Stimulated activated CD8-positive, alpha-beta memory T cell treated with anti-CD3 and anti-CD28 coated beads, Interleukin-7, amount 100 ng/mL, for 48 hours (primary cell): ENCODE measurements at regions not wholly inside any gene's neighbourhood (a gene's known extent, or its start where the extent isn't known, plus 50 kb on each side); places are given as distances from the start of the nearest gene placed in this dataset.
A peak's percentile ranks its signal among the peaks of the same experiment; 100 is the strongest.

ENCODE experiments used
- DNase-seq, 2 donors: peaks; one replicate each; pipeline ENCODE4 v3.0.0-alpha.2; 2020; ENCODE audit warnings: low read depth in 1 of 2; ENCODE audit errors: extremely low read depth in 1 of 2

GRCh38 chr18:72692086-72692485, 147.9 kb upstream of the CBLN2 start:
- no peak for DNase-seq

DNA sequence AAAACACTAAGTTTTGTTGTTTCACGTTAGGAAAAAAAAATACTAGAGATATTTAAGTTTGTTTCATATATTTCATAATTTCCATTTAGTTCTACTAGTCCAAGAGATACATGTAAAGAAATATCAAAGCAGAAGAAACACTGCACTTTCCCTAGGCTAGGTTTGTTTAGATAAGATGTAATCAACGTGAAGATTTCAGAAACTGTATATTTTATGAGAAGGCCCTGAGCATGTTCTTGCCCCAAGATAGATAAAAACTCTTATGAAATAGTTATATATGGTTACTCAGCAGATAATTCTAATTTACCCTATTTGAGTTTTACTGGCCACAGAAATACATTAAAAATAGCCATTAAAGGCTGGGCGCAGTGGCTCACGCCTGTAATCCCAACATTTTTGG, 143.6 kb upstream of the CBLN2 start:
- DNase-seq = no peak

DNA sequence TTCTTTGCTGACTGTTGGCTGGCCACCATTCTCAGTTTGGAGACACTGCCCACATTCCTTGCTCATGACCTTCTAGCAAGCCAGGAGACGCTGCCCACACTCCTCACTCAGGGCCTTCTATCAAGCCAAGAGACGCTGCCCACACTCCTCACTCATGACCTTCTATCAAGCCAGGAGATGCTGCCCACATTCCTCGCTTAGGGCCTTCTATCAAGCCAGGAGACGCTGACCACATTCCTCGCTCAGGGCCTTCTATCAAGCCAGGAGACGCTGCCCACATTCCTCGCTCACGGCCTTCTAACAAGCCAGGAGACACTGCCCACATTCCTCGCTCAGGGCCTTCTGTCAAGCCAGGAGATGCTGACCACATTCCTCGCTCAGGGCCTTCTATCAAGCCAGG, 131.3 kb upstream of the CBLN2 start:
- no peak for DNase-seq

DNA sequence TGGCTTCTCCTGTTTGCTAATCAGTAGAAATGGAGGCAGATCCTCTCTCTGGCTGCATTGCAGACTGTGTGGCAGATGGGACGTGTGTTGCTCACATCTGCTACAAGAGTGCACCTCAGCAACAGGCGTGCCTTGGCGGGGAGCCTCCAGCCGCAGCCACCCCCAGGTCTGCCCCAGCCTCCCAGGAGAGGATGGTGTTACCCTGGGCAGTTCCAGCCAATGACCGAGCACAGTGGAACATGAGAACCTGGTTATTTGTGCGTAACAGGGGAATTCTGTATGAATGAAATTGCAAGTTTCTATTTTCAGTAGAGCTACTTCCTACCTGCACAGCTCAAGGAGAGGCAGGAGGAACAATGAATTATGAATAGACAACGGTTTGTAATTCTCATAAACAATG, 130.6 kb upstream of the CBLN2 start:
- no peak for DNase-seq

- no peak for DNase-seq
Observed at GRCh38 chr18:72673242-72673641, 129.1 kb upstream of the CBLN2 start.

DNA sequence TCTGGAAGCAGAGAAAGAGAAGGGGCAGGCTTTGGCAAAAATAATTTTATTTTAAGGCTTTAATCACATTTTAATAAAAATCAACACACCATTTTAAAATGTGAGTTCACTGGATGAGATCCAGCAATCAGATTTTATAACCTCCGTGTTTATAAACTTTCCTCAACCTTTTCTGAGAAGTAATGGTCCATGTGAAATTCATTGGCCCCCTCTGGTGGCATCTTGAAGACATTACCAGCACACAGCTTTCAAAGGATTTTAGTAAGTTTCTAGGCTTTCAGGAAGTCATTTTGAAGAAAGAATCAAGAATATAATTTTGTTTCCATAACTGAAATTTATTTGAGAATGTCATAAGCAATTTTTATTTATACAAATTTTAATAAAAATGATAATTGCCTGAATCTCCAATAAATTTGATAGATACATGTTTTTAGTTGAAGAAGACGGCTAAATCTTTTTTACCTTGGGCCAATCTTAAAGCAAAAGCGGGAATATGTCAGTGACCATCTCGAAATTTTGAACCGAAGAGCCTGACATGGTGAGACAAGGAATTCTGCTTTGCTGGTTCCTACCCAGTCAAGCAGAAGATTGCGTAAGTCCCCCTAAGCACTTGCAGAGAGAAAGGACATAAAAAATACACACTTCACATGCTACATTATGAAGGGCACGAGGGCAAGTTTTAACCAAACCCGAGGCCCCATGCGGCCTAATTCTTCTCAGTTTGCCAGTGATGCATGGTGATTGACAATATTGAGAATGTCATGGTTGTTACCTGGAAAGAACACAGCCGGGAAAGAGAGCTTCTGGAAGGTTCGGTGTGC, 128.4 kb upstream of the CBLN2 start:
- DNase-seq = no peak

- DNase-seq = no peak
Observed at GRCh38 chr18:72667932-72668331, 123.8 kb upstream of the CBLN2 start.

DNA sequence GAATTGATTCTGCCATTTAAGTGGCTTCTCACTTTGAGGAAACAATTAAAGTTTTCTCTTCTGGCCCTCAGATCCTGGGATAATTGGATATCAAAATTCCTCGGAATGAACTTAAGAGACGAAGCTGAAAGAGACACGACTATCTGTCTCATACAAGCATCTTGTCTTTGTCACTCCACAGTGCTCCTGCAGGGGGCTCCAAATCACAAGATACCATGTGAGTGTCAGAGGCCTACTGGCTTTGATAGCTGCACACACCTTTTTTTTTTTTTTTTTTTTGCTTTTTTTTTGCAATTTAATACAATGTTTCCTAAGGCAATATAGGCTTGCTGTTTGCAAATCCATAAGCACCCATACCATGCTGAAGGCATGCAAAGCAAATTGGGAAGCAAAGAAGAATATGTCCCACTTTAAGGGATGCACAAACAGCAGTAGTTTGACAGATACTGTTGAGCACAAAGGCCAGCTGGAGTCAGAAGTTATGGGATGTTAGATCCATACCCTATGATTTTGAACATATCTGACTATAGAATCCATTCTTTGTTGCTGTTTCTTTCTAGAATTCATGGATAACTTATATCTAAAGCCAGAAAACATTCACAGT, 109.0 kb upstream of the CBLN2 start:
- DNase-seq = peak in 1 of 2 donors; percentile 4

GRCh38 chr18:72651033-72651432, 106.9 kb upstream of the CBLN2 start:
- DNase-seq = no peak

DNA sequence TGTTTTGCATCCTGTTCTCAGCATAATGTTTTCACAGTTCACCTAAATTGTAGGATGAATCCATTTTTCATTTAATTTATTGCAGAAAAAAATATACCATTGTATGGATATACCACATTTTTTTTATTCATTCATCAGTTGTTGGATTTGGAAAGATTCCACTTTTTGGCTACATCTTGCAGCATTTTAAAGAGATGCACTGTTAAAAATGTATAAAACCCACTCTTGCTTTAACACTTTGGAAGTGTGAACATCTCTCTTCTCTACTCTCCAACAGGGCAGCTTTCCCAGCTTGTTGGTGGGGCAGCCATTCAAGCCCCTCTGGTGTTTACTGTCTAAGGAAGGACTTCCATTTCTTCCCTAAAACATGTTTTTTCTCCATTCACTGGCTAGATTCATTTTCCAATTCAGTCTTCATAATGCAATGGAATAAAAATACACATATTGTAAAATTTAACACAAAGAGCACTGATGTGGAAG, 104.4 kb upstream of the CBLN2 start:
- no peak for DNase-seq

- DNase-seq = no peak
Observed at GRCh38 chr18:72648079-72648478, 103.9 kb upstream of the CBLN2 start.

- DNase-seq = no peak
Observed at GRCh38 chr18:72640557-72640956, 96.4 kb upstream of the CBLN2 start.

- no peak for DNase-seq
Observed at GRCh38 chr18:72638376-72638775, 94.2 kb upstream of the CBLN2 start.

- no peak for DNase-seq
Observed at GRCh38 chr18:72637721-72638120, 93.6 kb upstream of the CBLN2 start.

- no peak for DNase-seq
Observed at GRCh38 chr18:72637299-72637698, 93.2 kb upstream of the CBLN2 start.

DNA sequence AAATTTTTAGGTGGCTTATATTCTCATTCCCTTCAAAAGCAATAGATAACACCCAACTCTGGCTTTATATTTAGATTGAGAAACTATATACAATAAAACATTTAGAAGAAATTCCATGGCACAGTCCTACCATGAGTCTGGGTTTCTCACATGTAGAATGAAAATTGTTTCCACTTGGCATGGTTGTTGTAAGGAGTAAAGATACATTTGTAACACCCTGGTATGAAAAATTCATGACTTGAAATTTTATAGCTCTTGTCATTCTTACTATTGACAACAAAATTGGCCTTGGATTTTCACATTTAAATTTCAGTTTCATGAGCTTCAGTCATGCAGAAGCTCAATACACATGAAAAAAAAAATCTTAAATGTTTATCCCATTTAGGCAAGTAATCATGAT, 92.5 kb upstream of the CBLN2 start:
- DNase-seq = no peak

GRCh38 chr18:72634500-72634899, 90.4 kb upstream of the CBLN2 start:
- no peak for DNase-seq

- DNase-seq = no peak
Observed at GRCh38 chr18:72630991-72631390, 86.8 kb upstream of the CBLN2 start.

DNA sequence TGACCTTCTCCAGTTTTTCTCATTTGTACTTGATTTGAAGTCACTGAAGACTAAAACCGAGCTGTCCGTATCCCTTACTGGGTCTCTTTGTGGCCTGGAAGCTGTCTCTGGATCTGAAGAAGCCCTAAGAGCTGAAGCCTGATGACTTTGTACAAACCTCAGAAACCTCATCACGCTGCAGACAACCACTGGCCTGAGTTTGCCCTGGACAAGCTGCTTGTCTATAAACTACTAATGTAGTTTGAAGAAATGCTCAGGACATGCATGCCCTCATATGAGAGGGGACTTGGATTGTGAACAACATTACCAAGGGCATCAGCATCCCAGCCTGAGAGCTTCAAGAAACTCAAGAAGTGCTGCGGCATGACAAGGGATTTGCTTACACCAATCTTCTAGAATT, 79.3 kb upstream of the CBLN2 start:
- no peak for DNase-seq

GRCh38 chr18:72613534-72613930, 69.4 kb upstream of the CBLN2 start:
- no peak for DNase-seq

GRCh38 chr18:72612894-72613533, 68.9 kb upstream of the CBLN2 start:
- DNase-seq = no peak

- DNase-seq = no peak
Observed at GRCh38 chr18:72605376-72605775, 61.2 kb upstream of the CBLN2 start.
